Peyer's patch (tissue), 4 donors: ENCODE measurements at regions not wholly inside any gene's neighbourhood (a gene's known extent, or its start where the extent isn't known, plus 50 kb on each side); places are given as distances from the start of the nearest gene placed in this dataset.

Experiments used
- CTCF ChIP-seq, 6 experiments: fragments of 450-650 bp in 4 of 6; fragments of 200-600 bp in 2 of 6; sonication (generic) in 1 of 6; IDR thresholded peaks; one replicate each; pipeline ENCODE4 v1.5.1; 2017 to 2019; ENCODE audit warnings: antibody characterized with exemption in 6 of 6, mild to moderate bottlenecking in 3 of 6, moderate library complexity in 1 of 6
- POLR2A ChIP-seq, 2 donors: fragments of 450-650 bp; IDR thresholded peaks; one replicate each; pipeline ENCODE4 v1.5.1; 2017; ENCODE audit warnings: antibody characterized with exemption in 2 of 2, mild to moderate bottlenecking in 2 of 2, moderate library complexity in 2 of 2

DNA sequence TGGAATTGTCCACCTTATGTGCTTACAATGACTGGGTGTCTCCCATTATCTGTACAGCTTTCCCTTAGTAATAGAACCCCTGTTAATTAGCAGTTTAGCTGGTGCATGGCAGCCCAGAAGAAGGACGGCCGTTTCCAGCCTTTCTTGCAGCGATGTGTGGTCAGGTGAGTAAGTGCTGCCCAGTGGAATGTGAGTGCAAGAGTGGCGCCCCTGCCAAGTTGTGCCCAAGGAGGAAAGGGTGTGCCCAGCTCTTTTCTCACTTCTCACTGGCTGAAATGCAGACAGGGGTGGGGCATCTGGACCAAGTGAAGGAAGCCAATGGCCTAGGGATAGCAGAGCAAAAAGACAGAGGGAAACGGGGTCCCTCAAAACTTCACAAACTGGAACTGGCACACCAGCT lies 296.8 kb downstream of the PREX1 start:
- no peak for TF ChIP-seq POLR2A (IDR thresholded peaks at IDR 0.05)
- no peak for TF ChIP-seq CTCF (IDR thresholded peaks at IDR 0.05)
